ENCODE measurements at regions not wholly inside any gene's neighbourhood (a gene's known extent, or its start where the extent isn't known, plus 50 kb on each side); places are given as distances from the start of the nearest gene placed in this dataset.

- DNase-seq (ENCODE audit: low spot score in 2 of 2) (no peak), ATAC-seq (replicated peaks; ENCODE audit: extremely low read depth, poor library complexity, severe bottlenecking) (no peak)
- Mint-ChIP-seq H3K9me3 (peaks cover 5% of the 10 kb centered on the region), H3K27ac (ENCODE audit: low read depth) (no peak overlapping the region), H3K4me3 (no peak overlapping the region), H3K27me3 (no peaks in the 10 kb centered on the region), H3K4me1 (no peaks in the 10 kb centered on the region), H3K36me3 (ENCODE audit: insufficient read depth) (no peaks in the 10 kb centered on the region)
Measured at GRCh38 chr3:168531116-168531515, 435.4 kb upstream of the GOLIM4 start.

GRCh38 chr3:168524129-168524528 is 428.4 kb upstream of the GOLIM4 start:
- ATAC-seq (replicated peaks; ENCODE audit: extremely low read depth, poor library complexity, severe bottlenecking) (no peak), DNase-seq (ENCODE audit: low spot score in 2 of 2) (no peak)
- Mint-ChIP-seq H3K27ac (ENCODE audit: low read depth) (no peak overlapping the region), H3K27me3 (no peaks in the 10 kb centered on the region), H3K4me3 (no peak overlapping the region), H3K36me3 (ENCODE audit: insufficient read depth) (no peaks in the 10 kb centered on the region), H3K4me1 (no peaks in the 10 kb centered on the region), H3K9me3 (peaks cover 11% of the 10 kb centered on the region)

GRCh38 chr3:168517249-168518071 is 421.7 kb upstream of the GOLIM4 start:
- no peaks in the 10 kb centered on the region for H3K27me3 Mint-ChIP-seq

DNA sequence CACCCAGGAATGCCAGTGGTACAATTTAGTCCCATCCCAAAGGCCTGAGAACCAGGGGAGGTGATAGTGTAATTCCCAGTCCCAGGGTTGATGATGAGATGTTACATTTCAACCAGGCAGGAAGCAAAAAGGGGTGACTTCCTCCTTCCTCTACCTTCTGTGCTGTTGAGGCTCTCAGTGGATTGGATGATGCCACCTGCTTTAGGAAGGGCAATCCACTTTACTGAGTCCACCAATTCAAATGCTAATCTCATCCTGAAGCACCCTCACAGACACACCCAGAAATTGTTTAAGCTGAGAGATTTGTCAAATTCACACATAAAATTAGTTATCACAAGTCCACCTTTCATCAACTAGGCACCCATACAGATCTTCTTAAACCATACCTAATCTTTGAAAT is 418.5 kb upstream of the GOLIM4 start:
- Mint-ChIP-seq H3K27me3 (no peaks in the 10 kb centered on the region), H3K9me3 (peaks cover 5% of the 10 kb centered on the region), H3K27ac (ENCODE audit: low read depth) (no peak overlapping the region), H3K4me1 (no peaks in the 10 kb centered on the region), H3K36me3 (ENCODE audit: insufficient read depth) (no peaks in the 10 kb centered on the region), H3K4me3 (no peak overlapping the region)
- no peak for DNase-seq (ENCODE audit: low spot score in 2 of 2)
- ATAC-seq (replicated peaks; ENCODE audit: extremely low read depth, poor library complexity, severe bottlenecking), result no peak

More at GRCh38 chr3:168517249-168518071, 421.7 kb upstream of the GOLIM4 start:
- H3K4me1 Mint-ChIP-seq, result no peaks in the 10 kb centered on the region
- H3K9me3 Mint-ChIP-seq, result peaks cover 16% of the 10 kb centered on the region
- ATAC-seq (replicated peaks; ENCODE audit: extremely low read depth, poor library complexity, severe bottlenecking) (no peak), DNase-seq (ENCODE audit: low spot score in 2 of 2) (no peak)
- H3K27ac Mint-ChIP-seq (ENCODE audit: low read depth), result no peak overlapping the region
- no peaks in the 10 kb centered on the region for H3K36me3 Mint-ChIP-seq (ENCODE audit: insufficient read depth)
- no peak overlapping the region for H3K4me3 Mint-ChIP-seq

GRCh38 chr3:168512802-168513201 is 417.1 kb upstream of the GOLIM4 start:
- H3K9me3 Mint-ChIP-seq, result peaks cover 4% of the 10 kb centered on the region
- H3K36me3 Mint-ChIP-seq (ENCODE audit: insufficient read depth), result no peaks in the 10 kb centered on the region
- no peak overlapping the region for H3K27ac Mint-ChIP-seq (ENCODE audit: low read depth)
- H3K4me1 Mint-ChIP-seq, result no peaks in the 10 kb centered on the region
- ATAC-seq (replicated peaks; ENCODE audit: extremely low read depth, poor library complexity, severe bottlenecking) (no peak), DNase-seq (ENCODE audit: low spot score in 2 of 2) (no peak)
- H3K4me3 Mint-ChIP-seq, result no peak overlapping the region
- H3K27me3 Mint-ChIP-seq, result no peaks in the 10 kb centered on the region

- H3K4me3 Mint-ChIP-seq, result no peak overlapping the region
- H3K27ac Mint-ChIP-seq (ENCODE audit: low read depth), result no peak overlapping the region
- H3K9me3 Mint-ChIP-seq, result no peaks in the 10 kb centered on the region
- no peak for DNase-seq (ENCODE audit: low spot score in 2 of 2)
- H3K27me3 Mint-ChIP-seq, result no peaks in the 10 kb centered on the region
- no peak for ATAC-seq (replicated peaks; ENCODE audit: extremely low read depth, poor library complexity, severe bottlenecking)
- no peaks in the 10 kb centered on the region for H3K36me3 Mint-ChIP-seq (ENCODE audit: insufficient read depth)
- no peaks in the 10 kb centered on the region for H3K4me1 Mint-ChIP-seq
Measured at GRCh38 chr3:168511428-168512014, 415.8 kb upstream of the GOLIM4 start.

DNA sequence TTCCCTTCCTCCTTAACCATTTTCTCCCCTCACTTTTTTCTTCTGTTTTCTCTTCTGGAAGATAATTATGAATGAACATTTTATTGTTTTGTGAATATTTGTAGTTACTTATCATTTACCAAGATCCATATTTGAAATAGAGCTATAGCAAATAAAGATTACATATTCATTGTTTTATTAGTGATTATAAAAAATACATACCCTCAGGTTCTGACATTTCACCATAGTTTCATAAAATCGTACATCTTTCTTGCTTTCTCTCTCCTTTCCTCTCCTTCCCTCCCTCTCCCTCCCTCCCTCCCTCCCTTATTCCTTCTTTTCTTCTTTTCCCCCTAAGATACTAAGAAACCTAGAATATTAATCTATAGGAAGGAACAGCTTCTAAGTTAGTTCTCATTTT is 410.9 kb upstream of the GOLIM4 start:
- Mint-ChIP-seq H3K36me3 (ENCODE audit: insufficient read depth) (no peaks in the 10 kb centered on the region), H3K9me3 (no peaks in the 10 kb centered on the region), H3K27ac (ENCODE audit: low read depth) (no peak overlapping the region), H3K27me3 (no peaks in the 10 kb centered on the region), H3K4me1 (no peaks in the 10 kb centered on the region), H3K4me3 (no peak overlapping the region)
- DNase-seq (ENCODE audit: low spot score in 2 of 2), result no peak
- ATAC-seq (replicated peaks; ENCODE audit: extremely low read depth, poor library complexity, severe bottlenecking), result no peak

DNA sequence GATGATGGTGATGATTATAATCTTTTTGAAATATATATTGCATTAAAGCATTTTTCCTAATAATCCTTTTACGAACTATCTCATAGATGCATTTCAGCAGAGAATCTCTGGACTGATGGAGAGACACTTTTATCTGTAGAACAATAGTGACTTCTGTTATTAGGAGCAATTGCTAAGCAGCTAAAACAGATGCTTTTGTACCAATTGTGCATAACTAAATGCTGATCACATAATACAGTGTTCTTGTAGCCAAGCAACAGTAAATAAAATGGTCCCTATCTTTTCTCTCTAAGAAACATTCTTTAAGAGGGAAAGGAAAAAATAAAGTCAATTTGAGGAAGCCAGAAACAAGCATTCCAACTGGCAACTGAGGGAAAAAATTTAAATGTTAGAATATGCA is 405.8 kb upstream of the GOLIM4 start:
- Mint-ChIP-seq H3K9me3 (peaks cover 14% of the 10 kb centered on the region), H3K27me3 (no peaks in the 10 kb centered on the region), H3K4me1 (no peaks in the 10 kb centered on the region), H3K27ac (ENCODE audit: low read depth) (no peak overlapping the region), H3K4me3 (no peak overlapping the region), H3K36me3 (ENCODE audit: insufficient read depth) (no peaks in the 10 kb centered on the region)
- DNase-seq (ENCODE audit: low spot score in 2 of 2), result no peak
- ATAC-seq (replicated peaks; ENCODE audit: extremely low read depth, poor library complexity, severe bottlenecking), result no peak

DNA sequence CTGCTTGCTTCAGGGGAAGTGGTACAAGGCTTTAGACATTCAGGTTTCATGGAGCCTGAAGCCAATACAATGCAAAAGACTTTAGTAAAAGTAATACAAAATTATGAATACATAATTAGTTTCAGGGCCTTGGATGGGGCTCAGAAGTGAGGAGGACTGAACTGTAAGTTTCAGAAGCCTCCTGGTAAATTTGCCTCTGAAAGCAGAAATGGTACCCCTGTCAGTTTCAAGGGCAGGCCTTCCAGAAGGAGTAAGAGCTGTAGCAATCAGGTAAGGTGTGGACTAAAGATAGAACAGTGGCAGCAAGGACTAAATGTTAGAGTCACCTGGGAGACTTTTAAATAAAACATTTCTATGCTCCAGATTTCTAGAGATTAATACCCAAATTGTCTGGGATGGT is 402.5 kb upstream of the GOLIM4 start:
- H3K27ac Mint-ChIP-seq (ENCODE audit: low read depth), result no peak overlapping the region
- no peak for DNase-seq (ENCODE audit: low spot score in 2 of 2)
- H3K27me3 Mint-ChIP-seq, result no peaks in the 10 kb centered on the region
- no peak overlapping the region for H3K4me3 Mint-ChIP-seq
- H3K4me1 Mint-ChIP-seq, result no peaks in the 10 kb centered on the region
- H3K9me3 Mint-ChIP-seq, result peaks cover 24% of the 10 kb centered on the region
- H3K36me3 Mint-ChIP-seq (ENCODE audit: insufficient read depth), result no peaks in the 10 kb centered on the region
- no peak for ATAC-seq (replicated peaks; ENCODE audit: extremely low read depth, poor library complexity, severe bottlenecking)

DNA sequence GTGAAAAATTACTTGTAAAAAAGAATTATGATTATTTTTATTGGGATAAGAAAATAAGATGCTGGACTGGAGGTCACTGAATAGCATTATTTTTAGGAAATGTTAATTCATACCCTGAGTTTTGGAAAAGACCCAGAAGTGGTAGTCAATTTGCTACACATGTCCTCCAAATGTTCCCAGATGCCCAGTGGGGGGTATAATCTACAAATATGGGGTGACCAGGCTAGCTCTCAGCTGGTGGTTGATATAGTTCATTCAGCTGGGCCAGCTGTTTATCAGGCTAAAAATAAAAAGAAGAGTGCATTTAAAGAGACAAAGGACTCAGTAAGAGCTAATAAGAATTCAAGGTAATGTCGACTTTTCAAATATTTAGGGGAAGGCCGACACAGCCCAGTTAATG is 402.0 kb upstream of the GOLIM4 start:
- H3K27ac Mint-ChIP-seq (ENCODE audit: low read depth), result no peak overlapping the region
- H3K4me1 Mint-ChIP-seq, result no peaks in the 10 kb centered on the region
- no peaks in the 10 kb centered on the region for H3K36me3 Mint-ChIP-seq (ENCODE audit: insufficient read depth)
- no peak for ATAC-seq (replicated peaks; ENCODE audit: extremely low read depth, poor library complexity, severe bottlenecking)
- H3K27me3 Mint-ChIP-seq, result no peaks in the 10 kb centered on the region
- H3K9me3 Mint-ChIP-seq, result peaks cover 24% of the 10 kb centered on the region
- H3K4me3 Mint-ChIP-seq, result no peak overlapping the region
- no peak for DNase-seq (ENCODE audit: low spot score in 2 of 2)

DNA sequence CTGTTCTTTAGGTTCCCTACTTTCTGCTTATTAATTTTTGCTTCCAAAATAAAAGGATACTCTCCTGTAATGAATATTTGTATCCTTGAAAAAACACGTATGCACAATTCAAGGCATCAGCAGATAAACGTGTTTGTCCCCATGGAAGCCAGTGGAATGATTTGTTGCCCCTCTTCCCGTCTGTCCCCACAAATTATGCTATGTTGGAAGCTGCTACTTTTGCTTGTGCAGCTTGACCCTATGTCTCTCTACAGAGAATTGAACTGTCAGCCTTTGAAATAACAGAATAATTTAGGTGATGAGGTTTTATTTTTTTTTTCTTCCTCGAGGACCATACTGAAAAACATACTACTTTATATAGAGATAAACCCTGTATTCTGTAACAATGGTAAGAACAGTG is 401.5 kb upstream of the GOLIM4 start:
- Mint-ChIP-seq H3K27ac (ENCODE audit: low read depth) (no peak overlapping the region), H3K4me1 (no peaks in the 10 kb centered on the region), H3K9me3 (peaks cover 24% of the 10 kb centered on the region), H3K4me3 (no peak overlapping the region), H3K36me3 (ENCODE audit: insufficient read depth) (no peaks in the 10 kb centered on the region), H3K27me3 (no peaks in the 10 kb centered on the region)
- ATAC-seq (replicated peaks; ENCODE audit: extremely low read depth, poor library complexity, severe bottlenecking) (no peak), DNase-seq (ENCODE audit: low spot score in 2 of 2) (no peak)

DNA sequence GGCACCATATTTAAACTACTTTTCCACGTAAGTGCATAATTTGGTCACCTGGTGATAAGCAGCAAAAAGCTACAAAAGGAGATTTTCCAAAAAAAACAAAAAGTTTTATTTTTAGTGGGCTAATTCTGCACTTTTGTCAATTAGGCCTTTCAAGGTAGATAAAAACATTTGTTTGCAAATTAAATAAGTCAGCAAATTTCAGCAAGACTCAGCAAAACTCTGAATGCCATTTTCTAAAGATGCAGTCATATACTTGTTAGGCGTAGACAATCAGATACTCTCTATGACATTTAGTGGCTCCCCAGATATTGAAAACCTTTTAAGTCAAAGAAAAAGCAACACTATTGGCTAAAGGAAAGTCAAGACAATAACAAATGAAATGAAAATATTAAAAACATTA is 400.2 kb upstream of the GOLIM4 start:
- DNase-seq (ENCODE audit: low spot score in 2 of 2) (no peak), ATAC-seq (replicated peaks; ENCODE audit: extremely low read depth, poor library complexity, severe bottlenecking) (no peak)
- Mint-ChIP-seq H3K4me3 (no peak overlapping the region), H3K9me3 (peaks cover 24% of the 10 kb centered on the region), H3K36me3 (ENCODE audit: insufficient read depth) (no peaks in the 10 kb centered on the region), H3K27me3 (no peaks in the 10 kb centered on the region), H3K27ac (ENCODE audit: low read depth) (no peak overlapping the region), H3K4me1 (no peaks in the 10 kb centered on the region)

DNA sequence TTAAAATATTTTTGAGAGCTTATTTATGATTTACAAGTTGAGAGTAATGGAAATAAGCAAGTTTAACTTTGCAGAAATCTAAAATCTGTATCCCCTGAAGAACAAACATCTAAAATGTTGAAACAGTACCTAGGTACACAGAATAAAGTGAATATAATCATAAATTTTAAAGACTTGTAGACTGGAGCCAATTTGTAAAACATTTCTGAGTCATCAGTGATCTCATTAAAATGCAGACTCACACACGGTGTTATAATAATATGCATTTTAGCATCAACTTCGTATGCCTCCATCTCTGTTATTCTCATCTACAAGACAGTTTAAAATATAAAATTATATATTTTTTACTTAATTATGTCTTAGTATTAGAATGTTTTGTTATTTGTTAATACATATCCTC is 399.5 kb upstream of the GOLIM4 start:
- H3K36me3 Mint-ChIP-seq (ENCODE audit: insufficient read depth), result no peaks in the 10 kb centered on the region
- H3K27me3 Mint-ChIP-seq, result no peaks in the 10 kb centered on the region
- H3K27ac Mint-ChIP-seq (ENCODE audit: low read depth), result no peak overlapping the region
- no peaks in the 10 kb centered on the region for H3K4me1 Mint-ChIP-seq
- DNase-seq (ENCODE audit: low spot score in 2 of 2), result no peak
- peaks cover 24% of the 10 kb centered on the region for H3K9me3 Mint-ChIP-seq
- no peak overlapping the region for H3K4me3 Mint-ChIP-seq
- ATAC-seq (replicated peaks; ENCODE audit: extremely low read depth, poor library complexity, severe bottlenecking), result no peak

Measured in central memory CD8-positive, alpha-beta T cell (primary cell).